ENCODE measurements at regions not wholly inside any gene's neighbourhood (a gene's known extent, or its start where the extent isn't known, plus 50 kb on each side); places are given as distances from the start of the nearest gene placed in this dataset.
"Not testable (repeated sequence)": the region's sequence is repeated elsewhere in the genome, so short reads cannot be mapped to it uniquely, and the experiment has no call there.

GRCh38 chr12:75941661-75942060 lies 89.9 kb downstream of the PHLDA1 start:
- not testable (repeated sequence) for DNase-seq

DNA sequence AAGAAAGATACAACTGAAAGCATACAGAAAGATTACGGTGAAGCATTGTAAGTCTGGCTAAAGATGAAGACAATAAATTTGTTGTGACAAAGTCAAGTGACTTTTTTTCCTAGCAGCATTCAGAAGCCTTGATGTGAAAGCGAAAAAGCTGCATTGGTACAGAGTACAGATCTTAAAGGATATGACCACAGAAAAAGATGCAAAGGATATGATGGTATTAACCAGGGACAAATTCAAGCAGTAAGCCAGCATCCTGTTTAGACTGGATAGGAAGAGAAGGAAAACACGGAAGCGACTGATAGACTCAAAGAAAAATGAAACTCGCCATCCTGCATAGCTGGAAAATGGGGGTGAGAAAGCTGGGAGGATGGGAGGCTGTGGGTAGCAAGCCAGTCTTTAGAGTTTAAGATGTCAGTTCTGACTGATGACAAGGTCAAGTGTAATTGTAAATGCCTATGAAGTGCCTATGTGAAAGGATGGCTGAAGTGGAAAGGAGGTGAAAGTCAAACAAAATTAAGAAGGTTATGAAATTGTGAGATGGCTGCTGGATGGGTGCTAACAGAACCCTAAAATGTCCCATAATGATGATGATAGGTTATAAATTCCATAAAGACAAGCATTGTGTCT lies 92.4 kb downstream of the PHLDA1 start:
- DNase-seq: no peak

DNA sequence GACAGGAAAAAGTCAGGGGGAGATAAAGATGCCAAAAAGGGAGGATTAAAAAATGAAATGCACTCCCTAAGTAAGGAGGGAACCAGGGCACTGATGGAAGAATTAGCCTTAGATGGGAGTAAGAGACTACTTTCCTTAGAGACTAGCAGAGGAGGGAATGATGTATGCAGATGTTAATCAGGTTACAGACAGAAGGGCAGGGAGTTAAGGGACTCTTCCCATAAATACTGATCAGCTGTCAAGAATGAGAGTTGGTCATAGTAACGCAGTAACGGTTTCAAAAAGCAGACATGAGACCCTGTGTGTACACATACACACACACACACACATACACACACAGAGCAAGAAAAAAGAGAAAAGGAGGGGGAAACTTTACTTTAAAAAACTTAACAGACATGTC lies 93.4 kb downstream of the PHLDA1 start:
- no peak for DNase-seq

DNA sequence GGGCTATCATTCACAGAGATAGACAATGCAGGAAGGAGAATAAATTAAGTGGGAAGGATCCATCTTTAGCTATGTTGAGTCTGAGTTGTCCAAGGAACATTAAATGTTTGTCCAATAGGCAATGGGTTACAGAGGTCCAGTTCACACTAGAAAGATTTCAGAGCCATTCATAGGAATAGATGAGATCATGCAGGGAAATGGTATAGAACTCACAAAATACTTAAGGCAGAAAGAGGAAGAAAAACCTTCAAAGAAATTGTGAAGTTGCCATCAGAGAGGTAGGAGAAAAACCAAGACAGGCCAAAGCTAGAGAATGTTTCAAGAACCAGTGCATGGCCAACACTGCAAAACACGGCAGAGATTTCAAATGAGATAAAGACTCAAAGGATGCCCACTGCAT lies 94.1 kb downstream of the PHLDA1 start:
- DNase-seq: no peak

GRCh38 chr12:75936515-75937440 lies 94.8 kb downstream of the PHLDA1 start:
- DNase-seq: no peak

DNA sequence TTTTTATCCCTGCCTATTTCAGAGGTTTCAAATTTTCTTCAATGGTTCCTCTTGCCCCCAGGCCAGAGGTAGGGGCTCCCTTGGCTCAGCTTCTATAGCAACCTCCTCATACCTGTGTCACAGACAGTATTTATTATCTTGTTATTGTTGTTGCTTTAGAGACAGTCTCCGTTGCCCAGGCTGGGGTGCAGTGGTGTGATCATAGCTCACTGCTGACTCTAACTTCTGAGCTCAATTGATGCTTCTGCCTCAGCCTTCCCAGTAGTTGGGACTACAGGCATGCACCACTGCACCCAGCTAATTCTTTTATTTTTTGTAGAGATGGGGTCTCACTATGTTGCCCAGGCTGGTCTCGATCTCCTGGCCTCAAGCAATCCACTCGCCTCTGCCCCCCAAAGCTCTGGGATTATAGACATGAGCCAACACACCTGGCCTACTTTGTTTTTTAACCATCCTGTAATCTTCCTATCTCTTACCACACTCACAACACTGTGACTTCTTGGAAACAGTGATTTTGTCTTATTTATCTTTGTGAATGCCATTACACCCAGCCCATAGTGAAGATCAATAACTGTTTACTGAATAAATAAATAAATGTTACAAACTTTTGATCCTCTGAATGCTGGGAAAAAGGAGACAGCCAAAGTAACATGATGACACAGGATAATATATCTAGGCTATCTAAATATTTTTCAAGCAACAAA lies 95.9 kb downstream of the PHLDA1 start:
- no peak for DNase-seq

- no peak for DNase-seq
Measured at GRCh38 chr12:75933101-75933500, 98.5 kb downstream of the PHLDA1 start.

DNA sequence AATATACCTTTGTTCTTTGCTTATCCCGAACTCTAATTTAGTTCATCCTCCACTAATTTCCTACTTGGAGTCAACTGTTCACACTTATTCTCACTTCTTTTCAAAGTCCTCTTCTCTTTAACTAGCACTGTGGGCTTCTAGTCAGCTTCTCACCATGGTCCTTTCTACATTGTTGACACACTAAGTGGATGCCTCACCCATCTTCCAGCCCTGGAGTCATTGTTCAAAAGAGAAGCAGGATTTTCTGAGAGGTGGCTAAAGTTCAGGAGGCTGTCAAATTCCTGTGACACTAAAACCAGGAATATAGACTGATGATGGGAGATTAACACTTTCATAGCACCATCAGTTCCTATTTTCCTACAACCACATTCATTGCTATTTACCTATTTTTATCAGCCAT lies 99.3 kb downstream of the PHLDA1 start:
- DNase-seq: no peak

DNA sequence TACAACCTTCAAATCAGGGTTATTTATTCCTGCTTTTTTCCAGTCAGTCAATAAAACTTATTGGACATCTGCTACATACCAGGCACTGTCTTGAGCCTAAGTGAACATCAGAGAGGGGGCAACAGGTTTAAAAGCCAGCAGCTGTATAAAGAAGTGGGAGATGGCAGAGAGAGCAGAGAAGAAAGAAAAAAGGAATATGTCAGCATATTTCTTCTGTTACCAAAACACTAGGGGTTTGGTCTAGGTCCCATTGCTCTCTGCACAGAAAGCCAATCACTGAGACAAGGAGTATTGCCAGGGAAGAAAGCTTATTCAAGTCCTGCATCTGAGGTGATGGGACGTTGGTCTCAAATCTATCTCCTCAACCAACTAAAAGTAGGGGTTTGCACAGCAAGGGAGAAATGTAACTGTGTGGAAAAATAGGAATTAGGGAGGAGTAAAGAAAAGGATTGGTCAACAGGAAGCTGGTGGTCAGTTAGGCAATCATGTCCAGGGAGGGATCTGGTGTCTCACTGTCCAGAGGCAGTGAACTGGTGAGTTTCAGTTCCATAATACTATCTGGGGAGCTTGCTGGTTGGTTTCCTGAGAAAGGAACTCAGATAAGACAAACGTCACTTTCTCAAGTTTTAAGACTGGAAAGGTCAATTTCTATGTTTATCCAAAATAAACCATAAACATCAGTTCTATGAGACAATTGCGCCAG lies 107.5 kb downstream of the PHLDA1 start:
- no peak for DNase-seq

DNA sequence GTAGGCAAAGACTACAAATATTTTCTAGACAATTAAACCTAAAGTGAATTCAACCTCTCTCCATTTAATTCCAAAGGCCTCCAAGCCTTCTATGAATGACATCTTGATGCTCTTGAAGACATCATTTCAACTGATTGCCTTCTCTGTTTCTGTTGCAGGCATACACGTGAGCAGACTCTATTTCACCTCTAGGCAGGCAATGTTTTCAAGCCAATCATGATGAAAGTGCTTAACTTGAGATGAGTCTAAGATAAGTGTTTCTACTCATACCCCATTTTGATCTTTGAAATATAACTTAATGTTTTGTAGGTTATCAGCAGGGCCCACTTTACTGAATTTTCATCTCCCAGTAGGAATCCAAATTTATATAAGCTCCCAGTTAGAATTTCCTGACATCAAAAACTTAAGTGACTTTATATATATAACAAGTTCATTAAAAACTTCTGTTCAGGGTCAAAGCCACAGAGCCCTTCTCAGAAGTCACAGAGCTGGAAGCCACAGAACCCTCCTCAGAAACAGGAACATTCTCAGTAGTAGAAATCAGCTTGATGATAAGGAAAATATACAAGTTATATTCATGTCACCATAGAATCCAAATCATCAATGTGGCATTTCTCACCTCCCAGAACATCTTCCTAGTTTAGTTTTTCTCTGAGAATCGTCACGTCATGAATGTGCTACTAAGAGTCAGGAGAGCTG lies 108.5 kb downstream of the PHLDA1 start:
- no peak for DNase-seq

DNA sequence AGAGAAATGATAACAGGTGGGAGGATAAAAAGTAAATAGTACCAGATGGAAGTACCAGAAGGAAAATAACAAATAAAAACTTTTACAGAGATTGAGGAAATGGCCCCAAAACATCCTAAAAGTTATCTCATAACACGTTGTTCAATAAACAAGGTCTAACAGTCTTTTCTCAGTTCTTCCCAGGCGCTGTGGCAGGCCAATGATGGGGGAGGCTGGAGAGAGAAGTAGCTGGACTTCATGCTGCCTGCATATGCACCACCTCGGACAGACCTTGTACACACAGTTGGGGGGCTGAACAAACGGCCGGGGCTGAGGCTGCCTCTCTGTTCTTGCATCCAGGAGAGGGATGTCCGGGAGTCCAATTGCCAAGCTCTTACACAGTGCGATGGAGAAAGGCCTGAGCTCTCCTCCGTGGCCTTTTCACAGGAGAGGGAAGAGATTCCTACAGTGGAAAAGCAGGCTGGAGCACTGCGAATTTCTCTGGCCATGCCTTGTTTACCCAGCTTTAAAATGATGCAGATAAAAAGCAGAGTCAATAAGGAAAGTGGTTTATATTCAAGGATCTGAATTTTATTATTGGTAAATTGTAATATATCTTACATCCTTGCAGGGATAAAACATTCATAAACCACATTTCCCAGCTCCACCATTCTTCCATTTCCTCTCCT lies 109.8 kb downstream of the PHLDA1 start:
- DNase-seq: no peak

GRCh38 chr12:75917715-75918114 lies 113.9 kb downstream of the PHLDA1 start:
- peak; percentile 74 for DNase-seq

DNA sequence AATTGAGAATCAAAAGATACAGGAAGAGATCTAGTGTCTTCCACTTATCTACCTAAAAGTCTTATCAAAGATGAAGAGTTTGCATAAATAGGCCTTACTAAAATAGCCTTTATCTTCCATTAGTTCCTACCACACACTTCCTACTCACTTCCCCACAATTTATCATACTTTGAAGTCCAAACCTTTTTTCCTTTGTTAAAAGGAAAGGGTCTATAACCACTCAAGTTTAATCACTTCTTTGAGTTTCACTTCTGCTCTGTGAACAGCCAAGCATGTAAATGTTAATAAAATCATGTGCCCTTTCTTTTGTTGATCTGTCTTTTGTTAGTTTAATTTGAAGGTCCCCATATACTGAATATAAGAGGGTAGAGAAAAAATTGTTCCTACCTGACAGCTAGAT lies 114.5 kb downstream of the PHLDA1 start:
- DNase-seq: no peak

DNA sequence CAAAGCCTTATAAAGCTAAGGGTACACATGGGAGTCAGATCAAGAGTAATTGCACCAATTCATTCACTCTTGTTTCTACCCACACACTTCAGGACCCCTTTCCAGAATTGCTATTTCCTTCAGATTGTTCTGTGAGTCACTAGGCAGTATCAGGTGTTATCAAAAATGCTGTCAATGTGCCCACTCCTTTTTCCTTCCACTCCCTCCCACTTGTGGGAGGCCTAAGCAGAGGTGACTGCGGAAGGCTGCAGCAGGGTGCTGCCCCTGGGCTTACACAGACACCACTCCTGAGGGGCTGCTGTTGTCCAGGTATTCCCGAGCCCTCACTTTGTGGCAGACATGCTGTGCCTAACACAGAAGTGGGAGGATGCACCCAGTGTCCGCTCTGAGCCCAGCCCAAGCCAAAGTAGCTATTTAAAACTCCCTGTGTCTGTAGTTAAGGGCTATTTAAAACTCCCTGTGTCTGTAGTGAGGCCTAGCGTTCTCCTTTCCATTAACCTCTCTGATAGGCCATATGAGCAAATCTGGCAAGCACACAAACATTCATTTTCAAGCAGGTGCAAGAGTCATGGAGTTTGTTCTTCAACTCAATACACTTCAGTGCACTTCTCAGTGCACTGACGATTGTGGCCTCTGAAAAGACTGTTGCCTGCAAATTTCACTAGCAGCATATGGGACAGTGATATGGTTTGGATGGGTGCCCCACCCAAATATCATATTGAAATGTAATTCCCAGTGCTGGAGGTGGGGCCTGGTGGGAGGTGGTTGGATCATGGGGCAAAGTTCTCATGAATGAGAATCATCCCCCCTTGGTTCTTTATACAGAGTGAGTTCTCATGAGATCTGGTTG lies 117.8 kb downstream of the PHLDA1 start:
- peak; percentile 65 for DNase-seq

GRCh38 chr12:75909714-75910656 lies 121.6 kb downstream of the PHLDA1 start:
- DNase-seq: peak; percentile 87

- DNase-seq: peak; percentile 95
Measured at GRCh38 chr12:75908961-75909605, 122.5 kb downstream of the PHLDA1 start.

GRCh38 chr12:75905922-75906321 lies 125.7 kb downstream of the PHLDA1 start:
- peak; percentile 62 for DNase-seq

GRCh38 chr12:75900781-75901254 lies 130.8 kb downstream of the PHLDA1 start:
- peak; percentile 73 for DNase-seq

DNA sequence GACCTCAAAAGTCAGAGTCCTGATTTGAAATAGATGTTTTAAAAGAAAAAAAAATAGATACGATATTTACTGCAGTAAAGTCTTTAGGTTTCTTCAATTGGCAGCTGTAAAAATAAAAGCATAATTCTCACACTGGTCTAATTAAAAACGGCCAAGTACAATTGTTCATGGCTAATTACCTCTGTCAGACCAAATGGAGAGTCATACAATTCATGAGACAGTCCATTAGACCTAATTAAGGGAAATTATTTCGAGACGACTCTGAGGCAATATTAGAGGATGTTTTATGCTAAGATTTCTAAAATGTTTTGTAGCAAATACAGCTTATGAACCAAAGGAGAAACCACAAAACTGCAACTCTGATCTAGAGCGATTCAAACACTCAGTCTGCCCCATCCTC lies 131.3 kb downstream of the PHLDA1 start:
- DNase-seq: peak; percentile 76
